B cell (primary cell): ENCODE measurements at regions not wholly inside any gene's neighbourhood (a gene's known extent, or its start where the extent isn't known, plus 50 kb on each side); places are given as distances from the start of the nearest gene placed in this dataset.

Source experiments
- ATAC-seq: fragments of 200-7000 bp; cut with Tn5 transposase; one replicate; pipeline ENCODE4 v1.10.0; 2021; ENCODE audit warnings: low read depth, mild to moderate bottlenecking, moderate number of reproducible peaks, moderate library complexity
- CTCF ChIA-PET: fragments of 350-600 bp; sonication (Branson Sonifier 250); formaldehyde crosslinking; loops from one replicate; lab custom pipeline; 2021; ENCODE audit warnings: antibody characterized with exemption, inconsistent platforms; lab: Charles Lee
- POLR2A ChIA-PET: fragments of 350-600 bp; sonication (Branson Sonifier 250); formaldehyde crosslinking; loops from one replicate; lab custom pipeline; 2021; ENCODE audit warnings: antibody characterized with exemption; lab: Charles Lee
- DNase-seq: peaks from one replicate; pipeline ENCODE4 v3.0.0; 2013
- H2AFZ ChIP-seq: 2 replicates; pipeline ENCODE4 v1.6.1; 2012; ENCODE audit warnings: mild to moderate bottlenecking, low read depth, low read length; ENCODE audit not compliant: insufficient read depth, poor library complexity, severe bottlenecking
- H3K27ac ChIP-seq, 2 donors: 1 replicate in 1 of 2; 2 replicates in 1 of 2; pipeline ENCODE4 v1.5.1; 2012 to 2013; ENCODE audit warnings: low read length in 2 of 2, mild to moderate bottlenecking in 2 of 2, moderate library complexity in 1 of 2
- H3K27me3 ChIP-seq, 4 experiments: fragments of 200-600 bp in 1 of 4; sonication (generic) in 1 of 4; replicated peaks in 1 of 4; 1 replicate in 2 of 4; 2 replicates in 2 of 4; pipeline versions ENCODE4 v1.6.1 to v1.7.0; 2013 to 2016; ENCODE audit warnings: low read length in 3 of 4, mild to moderate bottlenecking in 2 of 4, mixed read lengths in 1 of 4, moderate library complexity in 1 of 4; ENCODE audit not compliant: insufficient read depth in 4 of 4, control insufficient read depth in 3 of 4; ENCODE audit errors: control extremely low read depth in 1 of 4
- H3K36me3 ChIP-seq, 2 experiments: replicated peaks in 1 of 2; 1 replicate in 1 of 2; 2 replicates in 1 of 2; pipeline versions ENCODE4 v1.6.1 to v1.7.1; 2013; ENCODE audit warnings: low read length in 1 of 2; ENCODE audit not compliant: insufficient read depth in 2 of 2, control insufficient read depth in 1 of 2; ENCODE audit errors: control extremely low read depth in 1 of 2, extremely low read depth in 1 of 2
- H3K4me1 ChIP-seq, 2 donors: fragments of 200-600 bp in 1 of 2; sonication (generic) in 1 of 2; 1 replicate in 1 of 2; 2 replicates in 1 of 2; pipeline versions ENCODE4 v1.5.1 to v1.6.1; 2013 to 2017; ENCODE audit warnings: low read length in 2 of 2; ENCODE audit not compliant: control insufficient read depth in 2 of 2, insufficient read depth in 2 of 2
- H3K4me2 ChIP-seq: replicated peaks from 2 replicates; pipeline ENCODE3; 2012; ENCODE audit warnings: mild to moderate bottlenecking, low read depth, low read length; ENCODE audit not compliant: poor library complexity, severe bottlenecking
- H3K4me3 ChIP-seq, 5 experiments: fragments of 200-600 bp in 1 of 5; sonication (generic) in 1 of 5; 1 replicate in 3 of 5; 2 replicates in 2 of 5; pipeline versions ENCODE4 v1.5.1 to v1.7.0; 2011 to 2016; ENCODE audit warnings: low read length in 4 of 5, mild to moderate bottlenecking in 4 of 5, low read depth in 2 of 5, control low read depth in 1 of 5, moderate library complexity in 1 of 5; ENCODE audit not compliant: insufficient read depth in 1 of 5; ENCODE audit errors: control extremely low read depth in 1 of 5, extremely low read depth in 1 of 5
- H3K79me2 ChIP-seq: fragments of 200-600 bp; sonication (generic); one replicate; pipeline ENCODE4 v1.6.0; 2016; ENCODE audit warnings: low read length; ENCODE audit not compliant: control insufficient read depth, insufficient read depth
- H3K9ac ChIP-seq: fragments of 200-600 bp; sonication (generic); 2 replicates; pipeline ENCODE4 v1.6.1; 2017; ENCODE audit warnings: mild to moderate bottlenecking, low read length, moderate library complexity
- H3K9me3 ChIP-seq, 3 donors: one replicate each; pipeline versions ENCODE4 v1.6.1 to v1.7.1; 2013; ENCODE audit warnings: low read length in 2 of 3; ENCODE audit not compliant: control insufficient read depth in 2 of 3, insufficient read depth in 1 of 3; ENCODE audit errors: control extremely low read depth in 1 of 3
- H4K20me1 ChIP-seq: 2 replicates; pipeline ENCODE4 v1.6.0; 2012; ENCODE audit warnings: mild to moderate bottlenecking, low read length; ENCODE audit not compliant: insufficient read depth, control insufficient read depth, poor library complexity, severe bottlenecking
- H3K27ac Mint-ChIP-seq: one replicate; pipeline ENCODE4 v1.8.0; 2021; ENCODE audit warnings: mixed read lengths
- H3K27me3 Mint-ChIP-seq: one replicate; pipeline ENCODE4 v1.8.0; 2021; ENCODE audit warnings: mixed read lengths
- H3K4me1 Mint-ChIP-seq: one replicate; pipeline ENCODE4 v1.8.0; 2021; ENCODE audit warnings: mixed read lengths
- H3K4me3 Mint-ChIP-seq: one replicate; pipeline ENCODE4 v1.8.0; 2021; ENCODE audit warnings: mixed read lengths
- H3K9me3 Mint-ChIP-seq: one replicate; pipeline ENCODE4 v1.8.0; 2022; ENCODE audit warnings: mixed read lengths; ENCODE audit not compliant: insufficient read depth
- EZH2 ChIP-seq: IDR thresholded peaks from 2 replicates; pipeline ENCODE4 v1.6.1; 2012; ENCODE audit warnings: borderline replicate concordance, low read depth, mild to moderate bottlenecking, moderate library complexity, low read length; ENCODE audit not compliant: insufficient read depth, poor library complexity, severe bottlenecking
- WGBS: methylation state at CpG from one replicate; pipeline ENCODE4 v1.1.5; 2013; ENCODE audit warnings: missing lambda C conversion rate; ENCODE audit not compliant: insufficient coverage; 5-methylcytosine and 5-hydroxymethylcytosine counted together
- intact Hi-C: fragments of 100-400 bp; cut with micrococcal nuclease; formaldehyde crosslinking; loops from one replicate; pipeline ENCODE4 v1.10.0; 2022
- TF ChIP-seq, protein P1 (sequence below): fragments of 200-600 bp; IDR thresholded peaks from one replicate; pipeline ENCODE4 v1.8.0; 2022; ENCODE audit warnings: antibody characterized with exemption, mild to moderate bottlenecking

DNA sequence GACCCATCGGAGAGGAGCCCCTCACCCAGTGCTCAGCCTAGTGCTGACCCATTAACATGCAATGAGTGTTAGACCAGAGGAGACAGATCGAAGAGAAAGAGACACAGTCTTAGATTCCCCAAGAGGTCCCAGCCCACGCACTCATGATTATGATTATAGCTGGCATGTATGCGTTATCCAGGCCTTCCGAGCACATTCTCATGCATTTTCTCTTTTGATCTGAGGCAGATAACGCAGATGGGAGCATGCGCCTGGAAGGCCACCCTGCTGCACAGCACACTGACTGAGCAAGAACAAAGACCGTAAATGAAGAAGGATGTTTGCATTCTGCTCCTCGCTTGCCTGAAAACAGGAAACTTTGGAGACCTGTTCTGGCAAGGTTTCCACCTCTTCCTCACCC, 232.7 kb downstream of the SOX9 start:
- no peaks in the 10 kb centered on the region for H3K79me2 ChIP-seq
- ATAC-seq (no peak), DNase-seq (no peak)
- no peaks in the 10 kb centered on the region for H3K4me1 ChIP-seq
- H3K9me3 Mint-ChIP-seq, result no peaks in the 10 kb centered on the region
- H3K9ac ChIP-seq, result no peak overlapping the region
- H3K4me2 ChIP-seq, result no peak overlapping the region
- no peaks in the 10 kb centered on the region for H3K27me3 Mint-ChIP-seq
- no peak overlapping the region for H3K4me3 Mint-ChIP-seq
- TF ChIP-seq EZH2, result no peak
- TF ChIP-seq, protein P1, sequence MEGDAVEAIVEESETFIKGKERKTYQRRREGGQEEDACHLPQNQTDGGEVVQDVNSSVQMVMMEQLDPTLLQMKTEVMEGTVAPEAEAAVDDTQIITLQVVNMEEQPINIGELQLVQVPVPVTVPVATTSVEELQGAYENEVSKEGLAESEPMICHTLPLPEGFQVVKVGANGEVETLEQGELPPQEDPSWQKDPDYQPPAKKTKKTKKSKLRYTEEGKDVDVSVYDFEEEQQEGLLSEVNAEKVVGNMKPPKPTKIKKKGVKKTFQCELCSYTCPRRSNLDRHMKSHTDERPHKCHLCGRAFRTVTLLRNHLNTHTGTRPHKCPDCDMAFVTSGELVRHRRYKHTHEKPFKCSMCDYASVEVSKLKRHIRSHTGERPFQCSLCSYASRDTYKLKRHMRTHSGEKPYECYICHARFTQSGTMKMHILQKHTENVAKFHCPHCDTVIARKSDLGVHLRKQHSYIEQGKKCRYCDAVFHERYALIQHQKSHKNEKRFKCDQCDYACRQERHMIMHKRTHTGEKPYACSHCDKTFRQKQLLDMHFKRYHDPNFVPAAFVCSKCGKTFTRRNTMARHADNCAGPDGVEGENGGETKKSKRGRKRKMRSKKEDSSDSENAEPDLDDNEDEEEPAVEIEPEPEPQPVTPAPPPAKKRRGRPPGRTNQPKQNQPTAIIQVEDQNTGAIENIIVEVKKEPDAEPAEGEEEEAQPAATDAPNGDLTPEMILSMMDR, result no peak
- H3K27ac ChIP-seq, result no peak overlapping the region
- CTCF ChIA-PET, result no interaction called here
- H2AFZ ChIP-seq, result no peak overlapping the region
- WGBS, result 92% methylated on average over 8 of the region's 9 CpGs
- no peaks in the 10 kb centered on the region for H3K27me3 ChIP-seq
- H4K20me1 ChIP-seq, result no peaks in the 10 kb centered on the region
- intact Hi-C loops, result no loop called here
- H3K27ac Mint-ChIP-seq, result no peak overlapping the region
- no peaks in the 10 kb centered on the region for H3K4me1 Mint-ChIP-seq
- H3K36me3 ChIP-seq, result no peaks in the 10 kb centered on the region
- POLR2A ChIA-PET, result no interaction called here
- H3K9me3 ChIP-seq, result peaks cover 0 to 26% (median 0%) of the 10 kb centered on the region in 3 donors
- H3K4me3 ChIP-seq, result no peak overlapping the region

DNA sequence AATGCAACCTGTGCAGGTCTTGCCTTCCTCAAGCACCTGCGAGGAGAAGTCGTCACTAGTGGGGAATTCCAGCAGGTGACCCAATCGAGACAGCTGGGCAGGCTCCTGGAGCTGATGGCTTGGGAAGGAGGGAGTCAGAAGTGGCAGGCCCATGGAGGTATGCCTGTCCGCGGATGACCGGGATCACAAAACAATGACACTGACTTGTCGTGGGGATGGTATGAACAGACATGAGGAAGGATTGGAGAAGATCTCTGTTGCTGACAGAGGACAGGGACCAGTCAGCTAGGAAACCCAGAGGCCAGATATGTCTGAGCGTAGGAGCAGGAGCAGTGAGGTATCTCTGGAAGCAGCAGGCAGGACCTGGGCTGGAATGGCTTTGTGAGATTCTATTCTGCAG, 233.3 kb downstream of the SOX9 start:
- H3K9me3 Mint-ChIP-seq, result no peaks in the 10 kb centered on the region
- H3K4me1 Mint-ChIP-seq, result no peaks in the 10 kb centered on the region
- Histone ChIP-seq H4K20me1 (no peaks in the 10 kb centered on the region), H3K4me1 (no peaks in the 10 kb centered on the region), H3K36me3 (no peaks in the 10 kb centered on the region), H3K9ac (no peak overlapping the region), H3K27me3 (no peaks in the 10 kb centered on the region), H3K9me3 (peaks cover 0 to 26% (median 0%) of the 10 kb centered on the region in 3 donors), H3K4me2 (no peak overlapping the region), H3K27ac (no peak overlapping the region), H3K79me2 (no peaks in the 10 kb centered on the region), H3K4me3 (no peak overlapping the region), H2AFZ (no peak overlapping the region)
- CTCF ChIA-PET, result no interaction called here
- ATAC-seq (no peak), DNase-seq (no peak)
- 94% methylated on average over 8 of the region's 8 CpGs for WGBS
- H3K27ac Mint-ChIP-seq, result no peak overlapping the region
- TF ChIP-seq, protein P1, result no peak
- no peak for TF ChIP-seq EZH2
- POLR2A ChIA-PET, result no interaction called here
- intact Hi-C loops, result no loop called here
- no peaks in the 10 kb centered on the region for H3K27me3 Mint-ChIP-seq
- no peak overlapping the region for H3K4me3 Mint-ChIP-seq
